NCI-H2107 treated with DMSO at 0.1 percent for 48 hours (cell line): ENCODE measurements at regions not wholly inside any gene's neighbourhood (a gene's known extent, or its start where the extent isn't known, plus 50 kb on each side); places are given as distances from the start of the nearest gene placed in this dataset.

ENCODE experiments used
- DNase-seq: peaks from one replicate; lab custom pipeline; 2025; ENCODE audit not compliant: unreplicated experiment; lab: John Stamatoyannopoulos, UW

DNA sequence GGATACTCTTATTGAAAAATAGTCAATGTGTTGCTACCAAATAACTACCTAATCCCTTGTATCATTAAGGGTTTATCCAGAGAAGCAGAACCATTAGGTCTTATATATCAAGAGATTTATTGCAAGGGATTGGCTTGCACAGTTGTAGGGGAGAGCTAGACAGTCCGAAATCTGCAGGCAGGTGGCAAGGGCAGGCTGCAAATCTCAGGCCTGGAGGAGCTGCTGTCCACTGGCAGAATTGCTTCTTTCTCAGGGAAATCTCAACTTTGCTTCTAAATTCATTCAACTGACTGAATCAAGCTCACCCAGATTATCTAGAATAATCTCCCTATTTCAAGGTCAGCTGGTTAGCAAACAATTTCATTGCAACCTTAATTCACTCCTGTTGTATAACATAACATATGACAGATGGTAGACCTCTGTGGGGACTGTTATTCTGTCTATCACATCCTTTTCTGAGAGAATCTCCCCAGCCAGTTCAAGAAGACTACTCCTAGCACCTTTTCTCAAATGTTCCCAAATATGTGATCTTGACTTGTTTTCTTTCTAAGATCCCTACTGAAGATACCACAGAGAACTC lies 194.2 kb downstream of the NHLRC3 start:
- DNase-seq, result no peak

GRCh38 chr13:39232999-39233398 lies 194.7 kb downstream of the NHLRC3 start:
- DNase-seq, result no peak

- DNase-seq, result no peak
Observed at GRCh38 chr13:39233519-39233918, 195.3 kb downstream of the NHLRC3 start.

DNA sequence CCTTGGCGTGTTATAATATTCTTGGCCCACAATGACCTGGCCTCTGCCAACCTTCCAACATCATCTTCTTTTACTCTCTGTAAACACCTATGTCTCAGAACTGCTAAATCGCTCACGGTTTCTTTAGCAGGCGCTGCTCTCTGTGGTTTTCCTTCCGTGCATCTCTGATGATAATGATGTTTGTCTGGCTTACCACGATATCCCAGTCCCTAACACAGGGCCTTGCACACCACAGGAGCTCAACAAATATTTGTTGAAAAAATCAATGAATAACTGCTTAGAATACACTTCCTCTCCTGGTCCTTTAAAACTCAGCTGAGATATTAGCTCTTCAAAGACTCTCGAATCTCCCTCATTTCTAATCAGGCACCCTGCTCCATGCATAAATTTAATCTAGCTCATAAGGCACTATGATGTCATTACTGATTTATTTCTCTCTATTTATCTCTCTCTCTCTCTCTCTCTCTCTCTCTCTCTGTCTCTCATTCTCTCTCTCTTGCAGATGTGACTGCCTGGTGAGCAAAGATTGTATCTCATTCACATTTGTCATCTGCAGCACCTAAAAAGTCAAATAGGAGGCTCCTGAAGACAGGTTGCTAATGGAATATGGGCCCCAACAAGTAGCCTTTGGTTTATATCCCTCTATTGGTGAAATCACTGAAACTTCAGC lies 206.4 kb downstream of the NHLRC3 start:
- peak; percentile 46 for DNase-seq

DNA sequence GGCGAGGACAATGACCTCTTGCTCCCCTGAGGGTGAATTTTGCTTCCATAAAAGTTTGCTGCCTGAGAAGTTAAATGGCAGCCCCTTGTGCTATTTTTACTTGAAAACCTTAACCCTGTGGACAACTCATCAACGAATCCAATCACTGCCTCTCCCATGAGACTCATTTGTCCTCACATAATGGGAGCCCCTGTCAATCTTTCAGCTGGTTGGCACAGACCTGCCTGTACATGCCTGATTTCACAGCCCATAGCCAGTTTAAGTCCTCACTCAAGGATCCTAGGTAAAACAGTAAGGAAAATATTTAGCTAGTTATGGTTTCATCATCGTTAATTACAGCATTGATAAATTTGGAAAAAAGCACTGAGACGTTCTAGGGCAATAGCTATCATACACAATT lies 207.4 kb downstream of the NHLRC3 start:
- peak; percentile 57 for DNase-seq

GRCh38 chr13:39249982-39250381 lies 211.7 kb downstream of the NHLRC3 start:
- no peak for DNase-seq

- no peak for DNase-seq
Observed at GRCh38 chr13:39250440-39250839, 212.2 kb downstream of the NHLRC3 start.

DNA sequence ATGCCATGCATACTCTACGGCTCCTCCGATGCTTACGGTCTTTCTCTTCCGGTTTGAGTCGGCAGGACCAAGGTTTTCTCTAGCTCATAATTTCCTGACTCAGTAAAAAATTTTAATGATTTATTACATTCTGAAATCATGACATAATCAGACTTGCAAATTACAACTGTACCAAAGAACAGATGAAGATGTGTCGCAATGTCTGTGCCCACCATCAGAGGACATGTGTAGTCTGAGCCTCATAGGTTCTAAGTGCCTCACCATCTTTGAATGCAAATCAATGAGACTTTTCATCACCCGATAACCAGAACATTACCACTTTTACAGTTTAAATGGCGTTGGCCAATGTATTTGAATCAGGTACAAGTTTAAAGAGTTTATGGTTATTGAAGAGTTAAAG lies 213.1 kb downstream of the NHLRC3 start:
- DNase-seq, result no peak

- no peak for DNase-seq
Observed at GRCh38 chr13:39253774-39254173, 215.5 kb downstream of the NHLRC3 start.

DNA sequence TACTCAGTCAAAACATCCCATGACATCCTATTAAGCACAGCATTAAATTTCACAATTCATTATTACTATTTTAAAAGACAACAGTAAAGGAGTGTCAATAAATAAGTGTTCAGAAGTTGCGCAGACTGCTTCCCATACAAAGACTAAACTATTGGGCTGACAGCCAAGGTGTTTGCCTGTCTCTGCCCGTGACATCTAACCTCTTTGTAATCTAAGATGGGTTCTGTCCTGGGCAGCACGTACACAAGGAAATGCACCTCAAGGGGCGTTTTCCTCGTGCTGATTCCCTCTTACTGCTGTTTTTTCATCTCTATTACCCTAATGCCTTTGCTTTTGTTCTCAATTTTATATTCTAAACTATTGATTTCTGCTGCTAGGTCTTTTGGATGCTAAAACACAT lies 216.3 kb downstream of the NHLRC3 start:
- peak; percentile 38 for DNase-seq

DNA sequence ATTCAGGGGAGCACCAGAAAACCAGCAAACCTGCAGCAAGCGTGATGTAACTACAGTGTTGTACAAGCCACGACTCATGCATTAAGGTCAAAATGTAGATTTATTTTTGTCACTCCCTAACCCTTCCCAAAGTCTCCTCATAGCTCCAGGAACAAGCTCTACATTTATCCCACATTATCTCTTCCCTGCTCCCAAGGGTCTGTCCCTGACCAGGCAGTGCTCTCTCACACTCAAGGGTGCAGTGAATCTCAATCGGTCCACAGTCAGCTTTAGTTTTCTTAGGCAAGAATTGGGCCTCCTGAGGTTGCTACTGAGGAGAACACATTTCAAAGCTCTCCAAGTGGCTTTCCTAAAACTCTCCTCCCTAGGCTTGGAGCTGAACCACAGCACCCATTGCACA lies 219.4 kb downstream of the NHLRC3 start:
- DNase-seq, result no peak

- no peak for DNase-seq
Observed at GRCh38 chr13:39259371-39260140, 221.3 kb downstream of the NHLRC3 start.

- peak; percentile 82 for DNase-seq
Observed at GRCh38 chr13:39263033-39263432, 224.8 kb downstream of the NHLRC3 start.

- DNase-seq, result no peak
Observed at GRCh38 chr13:39263531-39263930, 225.3 kb downstream of the NHLRC3 start.

- DNase-seq, result no peak
Observed at GRCh38 chr13:39266426-39266825, 228.2 kb downstream of the NHLRC3 start.

DNA sequence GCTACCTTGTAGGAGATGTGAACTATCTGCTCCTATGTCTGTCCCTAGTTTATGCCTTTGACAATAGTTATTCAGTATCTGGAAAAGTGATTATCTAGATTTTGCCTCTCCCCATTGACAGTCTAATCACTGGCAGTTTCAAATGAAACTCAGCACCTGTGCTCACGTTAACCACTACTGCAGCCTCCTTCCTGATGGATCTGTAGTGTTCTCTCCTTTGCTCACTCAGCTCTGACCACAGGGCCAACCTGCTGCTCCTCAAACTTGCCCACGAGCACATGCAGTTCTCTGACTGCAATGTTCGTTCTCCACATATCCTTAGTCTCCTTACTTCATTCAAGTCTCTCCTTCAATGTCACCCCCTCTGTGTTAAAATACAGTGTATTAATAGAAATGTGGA lies 230.1 kb downstream of the NHLRC3 start:
- no peak for DNase-seq

DNA sequence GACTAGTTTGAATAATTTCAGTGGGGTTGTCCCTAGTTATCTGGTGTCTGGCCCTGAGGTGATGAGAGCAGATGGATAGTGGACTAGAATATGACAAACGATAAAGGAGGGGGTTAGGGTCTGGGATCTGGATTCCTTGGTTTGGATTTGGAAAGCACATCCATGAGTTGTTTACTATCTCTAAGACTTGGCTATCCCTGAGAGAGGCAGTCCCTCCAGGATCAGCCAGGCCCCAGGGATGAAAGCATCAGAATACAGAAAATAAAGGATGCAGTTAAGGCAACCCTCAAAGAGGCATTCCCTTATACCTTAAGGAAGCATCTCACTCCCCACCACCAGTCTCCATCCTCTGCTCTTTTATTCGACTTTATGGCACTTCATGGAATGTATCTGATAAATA lies 230.7 kb downstream of the NHLRC3 start:
- DNase-seq, result no peak

- DNase-seq, result no peak
Observed at GRCh38 chr13:39269411-39269810, 231.2 kb downstream of the NHLRC3 start.

GRCh38 chr13:39272994-39273393 lies 234.7 kb downstream of the NHLRC3 start:
- DNase-seq, result no peak

DNA sequence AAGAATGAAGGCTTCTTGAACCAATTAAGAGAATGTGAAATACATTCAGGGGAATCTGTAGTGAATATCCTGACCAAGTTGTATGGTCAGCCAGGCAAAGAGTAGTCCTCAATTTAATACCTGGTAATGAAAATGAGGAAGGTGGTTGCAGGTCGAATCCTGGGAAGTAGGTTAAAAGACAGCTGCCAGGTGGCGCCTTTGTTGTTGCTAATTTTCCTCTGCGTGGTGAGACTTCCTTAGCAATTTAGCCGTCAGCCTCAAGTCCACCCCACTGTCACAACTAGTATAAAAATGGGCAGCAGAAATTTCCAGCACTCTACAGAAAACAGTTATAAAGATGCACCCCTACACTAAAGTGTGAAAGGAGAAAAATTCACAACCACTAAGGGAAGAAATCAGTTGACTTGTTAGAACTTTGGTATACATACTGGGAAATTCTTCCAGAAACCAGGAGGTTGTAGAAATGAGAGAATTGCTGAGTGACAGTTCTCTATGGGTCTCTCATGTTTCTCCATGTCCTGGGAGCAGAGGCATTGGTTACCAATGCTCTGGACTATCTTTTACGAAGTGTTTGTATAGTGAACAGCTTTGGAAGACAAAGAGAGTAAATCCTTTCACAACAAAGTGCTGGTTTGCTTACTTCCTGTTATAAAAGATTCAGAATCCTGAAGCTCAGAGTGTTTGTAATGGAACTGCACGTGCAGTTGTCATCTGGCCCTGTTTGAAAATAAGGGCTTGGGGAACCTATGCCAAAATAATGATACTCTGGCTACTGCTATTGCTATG lies 235.9 kb downstream of the NHLRC3 start:
- peak; percentile 39 for DNase-seq

GRCh38 chr13:39274739-39275325 lies 236.6 kb downstream of the NHLRC3 start:
- DNase-seq, result no peak
